WTC11 (cell line): ENCODE measurements at regions not wholly inside any gene's neighbourhood (a gene's known extent, or its start where the extent isn't known, plus 50 kb on each side); places are given as distances from the start of the nearest gene placed in this dataset.

Source experiments
- CBFB ChIP-seq: sonication (generic); formaldehyde crosslinking; IDR thresholded peaks from 2 replicates; pipeline ENCODE4 v1.8.1; 2022; ENCODE audit warnings: mild to moderate bottlenecking, low read depth, missing genetic modification reagents
- CTCF ChIP-seq: fragments of 200-600 bp; IDR thresholded peaks from 2 replicates; pipeline ENCODE4 v1.8.0; 2022; ENCODE audit warnings: antibody characterized with exemption
- ETV6 ChIP-seq: sonication (generic); formaldehyde crosslinking; IDR thresholded peaks from 2 replicates; pipeline ENCODE4 v1.8.1; 2022; ENCODE audit warnings: mild to moderate bottlenecking, missing genetic modification reagents
- KAT7 ChIP-seq: sonication (generic); formaldehyde crosslinking; IDR thresholded peaks from 2 replicates; pipeline ENCODE4 v1.8.1; 2023; ENCODE audit warnings: missing genetic modification reagents, mild to moderate bottlenecking, borderline replicate concordance
- MLX ChIP-seq: sonication (generic); formaldehyde crosslinking; IDR thresholded peaks from 2 replicates; pipeline ENCODE4 v1.8.1; 2023; ENCODE audit warnings: mild to moderate bottlenecking, missing genetic modification reagents, moderate library complexity
- MXD4 ChIP-seq: fragments of 250-450 bp; sonication (Bioruptor Pico); IDR thresholded peaks from 2 replicates; pipeline ENCODE4 v1.8.0; 2021; ENCODE audit warnings: mild to moderate bottlenecking, moderate library complexity, borderline replicate concordance
- NR1H2 ChIP-seq: sonication (generic); formaldehyde crosslinking; IDR thresholded peaks from 2 replicates; pipeline ENCODE4 v1.9.0; 2021; ENCODE audit warnings: mild to moderate bottlenecking, moderate library complexity, missing genetic modification reagents
- SMAD3 ChIP-seq: sonication (generic); formaldehyde crosslinking; IDR thresholded peaks from 2 replicates; pipeline ENCODE4 v1.8.0; 2022; ENCODE audit warnings: missing genetic modification reagents, mild to moderate bottlenecking, borderline replicate concordance
- TP53 ChIP-seq: sonication (generic); formaldehyde crosslinking; IDR thresholded peaks from 2 replicates; pipeline ENCODE4 v1.8.1; 2023; ENCODE audit warnings: mild to moderate bottlenecking, missing genetic modification reagents
- ZBTB21 ChIP-seq: sonication (generic); formaldehyde crosslinking; IDR thresholded peaks from 2 replicates; pipeline ENCODE4 v1.8.1; 2023; ENCODE audit warnings: mild to moderate bottlenecking, missing genetic modification reagents, borderline replicate concordance
- ZNF232 ChIP-seq: sonication (generic); formaldehyde crosslinking; IDR thresholded peaks from 2 replicates; pipeline ENCODE4 v1.8.0; 2022; ENCODE audit warnings: mild to moderate bottlenecking, missing genetic modification reagents
- ZNF263 ChIP-seq: sonication (generic); formaldehyde crosslinking; IDR thresholded peaks from 2 replicates; pipeline ENCODE4 v1.8.1; 2022; ENCODE audit warnings: low read depth, mild to moderate bottlenecking, moderate library complexity, missing genetic modification reagents

GRCh38 chr9:87007711-87008366 lies 60.5 kb upstream of the GAS1 start:
- no peak for TF ChIP-seq ZNF263 (CRISPR knock-in tag)
- TF ChIP-seq CTCF = no peak
- no peak for TF ChIP-seq ZBTB21 (CRISPR knock-in tag)
- TF ChIP-seq CBFB (CRISPR knock-in tag) = no peak
- no peak for TF ChIP-seq KAT7 (CRISPR knock-in tag)
- TF ChIP-seq MXD4 (CRISPR knock-in tag) = no peak
- TF ChIP-seq NR1H2 = no peak
- TF ChIP-seq SMAD3 (CRISPR knock-in tag) = no peak
- TF ChIP-seq ETV6 (CRISPR knock-in tag) = no peak
- no peak for TF ChIP-seq TP53
- no peak for TF ChIP-seq MLX (CRISPR knock-in tag)
- TF ChIP-seq ZNF232 (CRISPR knock-in tag) = no peak
